NCI-H1105 treated with DMSO at 0.1 percent for 48 hours (cell line): ENCODE measurements at regions not wholly inside any gene's neighbourhood (a gene's known extent, or its start where the extent isn't known, plus 50 kb on each side); places are given as distances from the start of the nearest gene placed in this dataset.
"Not testable (repeated sequence)": the region's sequence is repeated elsewhere in the genome, so short reads cannot be mapped to it uniquely, and the experiment has no call there.

ENCODE experiments used
- DNase-seq: peaks from one replicate; lab custom pipeline; 2025; lab: John Stamatoyannopoulos, UW

- DNase-seq, result no peak
These were observed 207.5 kb downstream of the EXOC5 start for GRCh38 chr14:57061009-57061711.

- no peak for DNase-seq
These were observed 208.3 kb downstream of the EXOC5 start for GRCh38 chr14:57060276-57060955.

GRCh38 chr14:57058319-57058718 is 210.4 kb downstream of the EXOC5 start:
- DNase-seq, result peak; percentile 84

- peak; percentile 85 for DNase-seq
These were observed 210.9 kb downstream of the EXOC5 start for GRCh38 chr14:57057803-57058202.

DNA sequence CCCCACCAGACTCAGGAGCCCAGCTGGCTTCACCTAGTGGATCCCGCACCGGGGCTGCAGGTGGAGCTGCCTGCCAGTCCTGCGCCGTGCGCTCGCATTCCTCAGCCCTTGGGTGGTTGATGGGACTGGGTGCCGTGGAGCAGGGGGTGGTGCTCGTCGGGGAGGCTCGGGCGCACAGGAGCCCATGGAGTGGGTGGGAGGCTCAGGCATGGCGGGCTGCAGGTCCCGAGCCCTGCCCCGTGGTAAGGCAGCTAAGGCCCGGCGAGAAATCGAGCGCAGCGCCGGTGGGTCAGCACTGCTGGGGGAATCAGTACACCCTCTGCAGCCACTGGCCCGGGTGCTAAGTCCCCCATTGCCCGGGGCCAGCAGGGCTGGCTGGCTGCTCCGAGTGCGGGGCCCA is 212.2 kb downstream of the EXOC5 start:
- DNase-seq, result not testable (repeated sequence)

GRCh38 chr14:57052705-57053302 is 215.9 kb downstream of the EXOC5 start:
- no peak for DNase-seq

- no peak for DNase-seq
These were observed 217.1 kb downstream of the EXOC5 start for GRCh38 chr14:57051633-57052032.

- DNase-seq, result no peak
These were observed 218.9 kb downstream of the EXOC5 start for GRCh38 chr14:57049848-57050247.

DNA sequence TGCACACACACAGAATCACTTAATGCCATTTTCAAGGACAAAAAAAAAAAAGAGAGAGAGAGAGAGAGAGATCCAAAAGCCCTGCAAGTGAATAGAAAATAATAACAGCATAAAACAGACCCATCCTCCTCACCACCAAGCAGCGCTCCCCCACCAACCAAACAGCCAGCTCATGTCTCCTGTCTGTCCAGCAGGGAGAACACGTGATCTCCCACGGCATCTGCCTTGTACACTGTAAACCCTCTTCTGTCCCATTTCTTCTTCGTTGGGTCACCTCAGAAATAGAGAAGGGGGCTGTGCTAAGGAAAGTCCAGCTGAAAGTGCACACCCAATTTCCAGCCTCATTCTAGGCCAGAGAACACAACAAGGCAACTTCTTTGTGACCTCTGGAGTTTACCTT is 222.5 kb downstream of the EXOC5 start:
- no peak for DNase-seq

- DNase-seq, result not testable (repeated sequence)
These were observed 224.4 kb downstream of the EXOC5 start for GRCh38 chr14:57044101-57044973.

DNA sequence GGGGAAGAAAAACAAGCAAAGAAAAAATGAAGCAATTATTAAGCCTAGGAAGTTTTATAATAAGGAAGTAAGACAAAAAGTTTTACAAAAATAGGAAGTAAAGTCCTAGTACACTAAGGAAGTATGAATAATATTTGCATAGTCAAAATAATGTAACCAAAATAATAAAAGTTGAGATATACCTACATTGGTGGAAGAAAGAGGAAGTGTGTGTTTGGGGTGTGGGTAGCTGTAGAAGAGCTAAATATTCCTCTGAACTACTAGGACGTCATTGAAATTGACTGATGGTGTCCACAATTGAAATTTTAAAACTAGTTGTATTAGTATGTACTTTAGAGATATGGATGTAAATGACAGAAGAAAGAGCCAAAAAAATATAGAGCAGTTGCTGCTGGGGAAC is 228.4 kb upstream of the OTX2 start:
- no peak for DNase-seq

- DNase-seq, result no peak
These were observed 221.2 kb upstream of the OTX2 start for GRCh38 chr14:57031474-57031873.

DNA sequence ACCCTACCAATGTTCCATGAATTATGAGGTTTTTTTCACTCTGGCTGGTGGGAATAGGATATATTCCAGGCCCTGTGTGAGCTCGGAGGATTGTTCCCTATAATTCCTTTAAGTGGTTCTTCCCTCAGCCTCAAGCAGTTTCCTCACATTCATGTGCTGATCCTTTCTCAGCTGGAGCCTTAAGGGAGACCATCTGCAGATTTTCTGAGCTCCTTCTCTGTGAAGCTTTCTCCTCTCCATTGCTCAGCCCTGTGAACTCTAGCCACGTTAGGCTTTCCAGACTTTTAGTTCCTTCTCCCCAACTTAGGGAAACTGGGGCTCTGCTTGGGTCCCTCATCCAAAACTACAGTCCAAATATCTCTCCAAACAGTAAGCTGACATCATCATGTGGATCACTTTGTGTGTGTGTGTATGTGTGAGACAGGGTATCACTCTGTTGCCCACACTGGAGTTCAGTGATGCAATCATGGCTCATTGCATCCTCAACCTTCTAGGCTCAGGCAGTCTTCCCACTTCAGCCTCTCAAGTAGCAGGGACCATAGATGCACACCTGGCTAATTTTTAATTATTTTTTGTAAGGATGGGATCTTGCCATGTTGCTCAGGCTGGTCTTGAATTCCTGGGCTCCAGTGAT is 219.5 kb upstream of the OTX2 start:
- no peak for DNase-seq

DNA sequence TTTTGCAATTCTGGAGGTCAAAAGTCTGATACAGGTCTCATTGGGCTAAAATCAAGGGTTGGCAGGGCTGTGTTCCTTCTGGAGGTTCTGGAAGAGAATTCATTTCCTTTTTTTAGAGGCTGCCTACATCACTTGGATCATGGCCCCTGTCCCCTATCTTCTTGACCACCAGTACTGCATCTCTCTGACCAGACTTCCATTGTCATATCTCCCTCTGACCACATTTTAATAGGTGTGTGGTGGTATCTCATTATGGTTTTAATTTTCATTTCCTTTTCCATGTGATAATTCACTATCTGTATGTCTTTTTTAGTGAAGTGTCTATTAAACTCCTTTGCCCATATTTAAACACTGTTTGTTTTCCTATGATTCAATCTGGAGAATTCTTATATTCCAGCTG is 215.2 kb upstream of the OTX2 start:
- no peak for DNase-seq

DNA sequence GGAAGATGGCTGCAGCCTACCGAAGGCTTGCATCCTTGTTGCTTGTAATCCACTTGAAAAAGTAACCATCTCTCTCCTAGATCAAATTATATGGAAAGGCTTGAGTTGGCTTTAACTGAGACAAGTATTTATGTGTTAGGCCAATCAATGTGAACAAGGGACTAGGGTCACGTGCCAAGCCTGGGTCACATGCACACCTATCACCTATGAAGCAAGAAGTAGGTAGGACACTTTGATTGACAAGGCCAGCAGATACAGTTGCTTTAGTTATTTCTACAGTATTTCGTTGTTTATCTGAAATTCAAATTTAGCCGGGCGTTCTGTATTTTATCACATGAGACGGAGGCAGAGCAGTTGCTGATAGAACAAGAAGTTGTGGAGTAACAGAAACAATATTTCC is 212.3 kb upstream of the OTX2 start:
- DNase-seq, result no peak

DNA sequence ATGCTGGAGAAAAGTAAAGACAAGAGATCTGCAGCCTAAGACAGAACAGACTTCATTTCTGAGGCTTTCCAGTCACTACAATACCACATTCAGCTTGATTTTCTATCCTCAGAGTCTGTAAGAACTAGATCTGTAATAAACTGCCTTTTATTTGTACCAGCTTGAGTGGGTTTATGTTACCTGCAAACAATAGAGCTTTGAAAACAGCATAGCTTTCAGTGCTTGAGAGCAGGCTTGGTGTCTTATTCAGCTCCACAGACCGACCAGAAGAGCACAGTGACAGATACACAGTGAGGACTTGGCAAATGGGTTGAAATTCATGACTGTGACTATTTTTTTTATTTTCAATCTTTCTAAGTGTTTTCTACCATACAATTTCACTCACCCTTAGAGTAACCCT is 207.8 kb upstream of the OTX2 start:
- no peak for DNase-seq

- no peak for DNase-seq
These were observed 203.7 kb upstream of the OTX2 start for GRCh38 chr14:57013987-57014386.

DNA sequence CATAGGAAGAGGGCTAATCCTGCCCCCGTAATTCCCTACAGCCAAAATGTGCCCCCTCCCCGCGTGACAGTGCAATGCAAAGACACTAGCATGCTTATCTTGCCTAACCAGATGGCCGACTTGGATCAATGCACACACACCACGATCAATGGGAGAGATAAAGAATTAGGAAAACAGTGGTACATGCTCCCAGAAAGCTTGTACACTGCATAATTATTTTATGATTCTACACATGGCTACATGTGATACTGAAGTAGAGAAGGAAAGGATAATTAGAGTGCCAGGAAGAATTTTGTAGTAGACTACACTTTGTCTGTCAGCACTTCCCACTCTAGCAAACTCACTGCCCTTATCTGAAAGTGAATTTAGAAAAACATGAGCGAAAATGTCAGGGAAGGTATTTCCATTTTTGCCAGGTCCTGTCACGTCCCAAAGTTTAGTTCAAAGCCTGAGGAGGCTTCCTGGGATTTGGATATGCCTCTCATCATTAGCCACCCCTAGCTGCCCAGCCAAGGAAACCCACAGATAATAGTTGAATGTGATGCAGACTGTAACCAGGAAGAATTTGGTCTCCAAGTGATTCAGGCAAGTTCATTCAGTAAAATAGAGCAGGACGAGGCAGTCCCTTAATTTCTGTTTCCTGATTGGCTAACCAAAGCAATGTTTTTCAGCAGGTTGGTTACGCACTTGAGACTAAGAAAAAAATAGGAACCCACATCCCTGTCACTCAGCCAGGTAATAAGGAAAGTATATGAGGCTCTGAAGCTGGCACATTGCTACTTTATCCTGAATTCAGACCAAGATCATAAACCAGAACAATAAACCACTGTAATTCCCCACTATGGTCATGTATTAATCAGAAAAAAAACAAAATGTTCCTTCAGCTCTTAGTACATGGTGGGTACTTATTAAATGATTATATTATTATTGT is 199.6 kb upstream of the OTX2 start:
- no peak for DNase-seq

- peak; percentile 37 for DNase-seq
These were observed 198.3 kb upstream of the OTX2 start for GRCh38 chr14:57008534-57008933.

DNA sequence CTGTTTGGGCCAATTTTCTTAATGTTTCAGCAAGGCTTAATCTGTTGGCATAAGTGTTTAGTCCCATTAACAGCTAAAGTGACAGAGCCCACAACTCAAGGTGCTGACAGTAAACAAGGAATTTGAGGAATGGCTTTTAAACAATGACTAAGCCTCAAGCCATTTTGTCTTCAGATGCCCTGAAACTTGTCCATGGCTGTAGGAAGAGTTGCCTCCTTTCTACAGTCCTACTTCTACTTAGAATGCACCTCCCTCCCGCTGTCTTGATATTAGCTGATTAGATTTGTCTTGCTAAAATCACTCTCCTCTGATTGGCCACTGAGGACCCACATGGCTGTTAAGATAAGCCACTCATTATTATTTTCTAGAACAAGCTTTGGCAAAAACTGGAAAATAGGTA is 188.4 kb upstream of the OTX2 start:
- no peak for DNase-seq
